GM18858 (cell line): ENCODE measurements at regions not wholly inside any gene's neighbourhood (a gene's known extent, or its start where the extent isn't known, plus 50 kb on each side); places are given as distances from the start of the nearest gene placed in this dataset.

Source experiments
- ATAC-seq: cut with Tn5 transposase; IDR thresholded peaks from one replicate; pipeline ENCODE4 v1.9.1; 2021; ENCODE audit not compliant: unreplicated experiment

GRCh38 chr2:7574385-7574784 is 657.2 kb downstream of the RNF144A start:
- no peak for ATAC-seq

DNA sequence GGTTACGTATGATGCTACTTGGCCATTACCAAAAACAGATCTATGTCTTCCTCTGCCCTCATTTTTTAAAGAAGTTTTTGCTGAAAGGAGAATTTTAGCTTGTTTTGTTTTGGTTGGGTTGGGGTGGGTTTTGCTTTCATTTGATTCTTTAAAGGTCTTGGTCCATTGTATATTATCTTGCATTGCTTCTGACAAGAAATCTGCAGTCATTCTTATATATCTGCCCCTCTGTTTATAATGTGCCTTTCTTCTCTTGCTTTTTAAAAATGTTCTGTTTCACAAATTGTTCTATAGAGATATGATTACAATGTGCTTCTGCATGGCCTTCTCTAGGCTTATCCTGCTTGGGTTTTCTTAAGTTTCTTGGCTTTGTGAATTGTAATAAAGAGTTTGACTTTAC is 660.6 kb downstream of the RNF144A start:
- ATAC-seq = no peak

DNA sequence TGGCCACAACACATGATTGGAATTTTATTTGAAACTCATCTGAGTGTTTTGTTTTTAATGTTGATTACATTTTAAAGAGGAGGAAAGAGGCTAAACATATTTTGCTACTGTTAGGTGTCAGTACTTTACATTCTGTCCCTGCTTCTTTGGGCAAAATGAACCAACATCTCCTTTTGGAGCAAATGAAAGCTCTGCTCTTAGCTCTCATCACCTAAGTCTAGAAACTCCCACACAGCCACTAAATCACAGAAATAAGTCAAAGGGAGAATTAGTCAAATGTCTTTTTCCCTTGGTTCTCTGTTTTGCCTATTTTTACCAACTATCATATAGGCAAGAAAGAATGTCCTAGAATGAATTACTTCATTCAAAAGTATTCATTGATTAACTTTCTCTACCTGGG is 666.8 kb downstream of the RNF144A start:
- ATAC-seq = no peak

- no peak for ATAC-seq
Observed at GRCh38 chr2:7586898-7587297, 669.7 kb downstream of the RNF144A start.

DNA sequence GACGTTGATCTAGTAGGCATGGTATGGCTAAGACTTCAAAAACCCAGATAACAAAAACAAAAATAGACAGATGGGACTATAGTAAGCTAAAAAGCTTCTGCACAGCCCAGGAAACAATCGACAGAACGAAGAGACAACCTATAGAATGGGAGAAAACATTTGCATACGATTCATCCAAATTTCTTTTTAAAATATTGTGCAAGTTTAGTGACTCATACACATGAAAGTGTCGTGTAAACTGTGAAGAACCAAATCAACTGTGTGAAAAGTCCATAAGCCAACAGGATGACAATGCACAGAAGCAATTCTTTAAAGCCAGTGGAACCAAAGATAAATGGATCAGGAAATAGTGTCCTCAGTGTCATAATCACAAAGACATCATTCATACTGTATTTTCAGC is 671.1 kb downstream of the RNF144A start:
- no peak for ATAC-seq

DNA sequence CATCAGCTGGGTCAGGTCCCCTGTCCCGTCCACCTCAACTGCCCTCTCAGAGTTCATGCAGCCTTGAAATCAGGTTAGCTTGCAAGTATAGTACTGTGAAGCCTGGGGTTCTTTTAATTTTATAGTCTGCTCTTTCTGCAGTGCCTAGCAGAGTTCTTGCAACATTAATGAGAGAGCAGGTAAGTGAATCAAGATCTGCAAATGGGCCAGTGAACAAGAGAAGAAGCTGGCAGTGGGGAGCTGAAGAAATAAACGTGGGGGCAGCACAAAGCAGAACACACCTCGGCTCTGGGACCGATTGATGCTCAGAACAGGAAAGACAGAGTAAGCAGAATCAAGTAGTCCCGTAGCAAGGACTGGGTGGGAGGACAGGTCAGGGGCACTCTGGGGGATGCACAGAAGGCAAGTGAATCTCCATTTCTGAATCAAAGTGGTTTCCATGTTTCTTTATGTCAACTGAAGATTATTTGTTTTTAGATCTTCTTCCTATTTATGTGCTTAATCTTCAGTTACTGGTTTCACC is 675.5 kb downstream of the RNF144A start:
- ATAC-seq = no peak

DNA sequence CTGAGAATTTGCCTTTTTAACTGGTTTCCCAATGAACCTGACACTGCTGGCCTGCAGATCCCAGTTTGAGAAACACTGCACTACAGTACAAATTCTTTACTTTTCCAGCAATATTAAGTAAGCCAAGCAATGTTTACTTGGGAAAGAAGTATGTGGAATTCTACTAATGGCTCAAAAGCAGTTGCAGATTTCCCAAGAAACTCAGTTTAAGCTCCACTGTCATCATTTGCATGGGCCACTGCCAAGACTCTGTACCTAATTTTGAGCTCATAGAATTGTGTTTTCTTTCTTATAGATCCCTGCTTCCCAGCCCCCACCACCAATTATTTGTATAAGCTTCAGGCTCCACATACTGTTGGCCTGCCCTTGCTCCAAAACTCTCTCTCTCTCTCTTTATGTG is 676.1 kb downstream of the RNF144A start:
- ATAC-seq = no peak

GRCh38 chr2:7594211-7594610 is 677.0 kb downstream of the RNF144A start:
- ATAC-seq = no peak

- ATAC-seq = no peak
Observed at GRCh38 chr2:7595206-7595605, 678.0 kb downstream of the RNF144A start.

GRCh38 chr2:7598402-7598801 is 681.2 kb downstream of the RNF144A start:
- ATAC-seq = no peak

DNA sequence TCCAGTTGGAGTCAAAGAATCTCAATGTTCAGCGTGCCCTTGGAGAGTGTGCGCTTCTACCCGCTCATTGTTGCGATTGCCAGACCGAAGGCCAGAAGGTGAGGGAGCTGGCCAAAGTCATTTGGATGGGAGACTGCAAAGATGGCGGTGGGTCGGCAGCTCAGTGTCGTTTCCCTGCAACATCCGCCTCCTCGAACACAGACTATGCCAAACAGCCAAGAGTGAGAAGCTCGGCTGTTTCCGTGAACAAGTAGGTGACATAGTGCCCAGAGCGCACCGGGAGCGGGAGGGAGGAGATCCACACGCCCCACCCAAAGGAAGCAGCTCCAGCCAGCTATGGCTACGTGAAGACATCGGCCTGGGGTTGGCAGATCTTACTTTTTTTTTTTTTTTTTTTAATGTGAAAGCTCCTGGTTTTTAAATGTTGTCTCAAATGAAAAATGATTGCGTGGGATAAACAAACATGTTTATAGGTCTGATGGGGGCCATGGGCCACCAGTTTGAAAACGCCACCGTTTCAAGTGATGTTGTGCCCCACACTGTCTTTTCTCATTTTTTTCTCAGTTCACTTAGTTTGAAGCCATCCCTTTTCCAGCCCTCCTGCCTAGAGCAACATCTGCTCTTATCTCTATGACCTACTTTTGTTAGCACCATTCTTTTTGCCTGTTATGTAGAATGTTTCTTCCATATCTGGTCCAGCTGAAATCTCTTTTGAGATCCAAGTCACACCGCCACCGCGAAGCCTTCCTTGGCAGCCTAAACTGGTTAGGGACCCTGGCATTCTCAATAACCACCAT is 682.4 kb downstream of the RNF144A start:
- no peak for ATAC-seq

- no peak for ATAC-seq
Observed at GRCh38 chr2:7601990-7602389, 684.8 kb downstream of the RNF144A start.

DNA sequence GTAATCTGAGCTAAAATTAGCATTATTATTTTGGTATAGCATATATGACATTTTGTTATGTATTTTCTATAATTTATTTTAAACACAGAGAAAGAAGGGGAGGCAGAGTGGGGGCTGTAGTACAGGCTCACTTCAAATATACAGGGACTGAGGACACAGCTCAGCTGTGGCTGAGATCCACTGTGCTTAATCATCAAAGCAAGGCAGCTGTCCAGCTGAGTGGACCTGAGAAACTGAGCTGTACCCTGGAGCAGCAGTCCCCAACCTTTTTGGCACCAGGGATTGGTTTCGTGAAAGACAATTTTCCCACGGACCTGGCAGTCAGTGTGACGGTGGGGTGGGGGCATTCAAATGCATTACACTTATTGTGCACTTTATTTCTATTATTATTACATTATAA is 687.2 kb downstream of the RNF144A start:
- ATAC-seq = no peak

- no peak for ATAC-seq
Observed at GRCh38 chr2:7607441-7608173, 690.4 kb downstream of the RNF144A start.

DNA sequence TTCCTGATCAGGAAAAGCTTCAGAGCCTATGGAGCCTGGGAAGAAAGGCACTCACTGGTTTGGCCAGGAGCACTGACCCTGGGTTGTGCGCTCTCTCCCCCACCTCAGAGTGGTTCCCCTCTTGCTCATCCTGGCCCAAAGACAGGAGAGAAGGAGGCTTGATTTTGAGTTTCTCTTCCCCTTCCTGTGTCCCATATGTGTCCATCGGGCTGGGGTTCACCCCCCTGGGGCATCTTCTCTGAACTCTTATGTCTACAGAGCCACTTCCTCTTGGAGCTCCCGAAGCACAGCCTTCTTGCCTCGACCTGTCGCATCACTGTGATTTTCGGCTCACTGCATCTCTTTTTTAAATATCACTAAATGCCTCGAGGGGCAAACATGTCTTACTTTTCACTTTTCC is 692.3 kb downstream of the RNF144A start:
- ATAC-seq = no peak

- ATAC-seq = no peak
Observed at GRCh38 chr2:7609974-7610373, 692.8 kb downstream of the RNF144A start.

DNA sequence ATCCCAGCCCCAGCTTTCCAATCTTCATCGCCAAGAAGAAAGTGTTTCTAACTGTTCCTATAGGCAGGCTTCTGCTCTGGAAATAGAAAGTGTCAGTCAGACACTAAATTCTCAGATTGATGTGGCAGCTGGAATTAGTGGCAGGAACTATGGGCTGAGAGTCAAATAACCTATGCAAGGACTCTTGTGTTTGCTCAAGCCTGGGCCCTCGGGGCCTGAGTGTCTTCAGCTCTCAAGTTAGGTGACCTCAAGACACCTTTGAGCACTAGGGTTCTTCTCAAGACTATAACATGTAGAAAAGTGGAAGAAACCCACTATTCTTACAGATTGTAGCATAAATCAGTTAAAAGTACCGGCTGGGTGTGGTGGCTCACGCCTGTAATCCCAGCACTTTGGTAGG is 694.5 kb downstream of the RNF144A start:
- ATAC-seq = no peak

- no peak for ATAC-seq
Observed at GRCh38 chr2:7612969-7613368, 695.8 kb downstream of the RNF144A start.

- ATAC-seq = no peak
Observed at GRCh38 chr2:7613831-7614230, 696.6 kb downstream of the RNF144A start.

DNA sequence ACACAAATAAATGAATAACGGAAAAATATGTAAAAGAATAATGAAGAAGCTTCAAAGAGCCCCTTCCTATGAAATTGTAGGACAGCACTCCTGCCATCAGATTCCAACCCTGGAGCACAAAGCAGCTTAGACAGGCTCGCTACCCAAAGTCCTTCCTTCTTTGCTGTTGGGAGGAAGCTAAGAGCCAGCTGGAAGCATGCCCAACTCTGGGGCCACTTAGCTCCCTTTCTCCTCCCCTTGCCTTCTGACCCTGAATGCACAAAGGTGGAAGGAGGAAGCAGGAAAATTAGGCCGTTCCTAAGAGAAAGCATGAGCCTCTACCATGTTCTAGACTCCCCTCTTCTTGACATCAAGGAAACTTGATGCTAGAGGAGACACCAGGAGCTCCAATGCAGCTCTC is 700.8 kb downstream of the RNF144A start:
- no peak for ATAC-seq

GRCh38 chr2:7619203-7619970 is 702.2 kb downstream of the RNF144A start:
- ATAC-seq = no peak

DNA sequence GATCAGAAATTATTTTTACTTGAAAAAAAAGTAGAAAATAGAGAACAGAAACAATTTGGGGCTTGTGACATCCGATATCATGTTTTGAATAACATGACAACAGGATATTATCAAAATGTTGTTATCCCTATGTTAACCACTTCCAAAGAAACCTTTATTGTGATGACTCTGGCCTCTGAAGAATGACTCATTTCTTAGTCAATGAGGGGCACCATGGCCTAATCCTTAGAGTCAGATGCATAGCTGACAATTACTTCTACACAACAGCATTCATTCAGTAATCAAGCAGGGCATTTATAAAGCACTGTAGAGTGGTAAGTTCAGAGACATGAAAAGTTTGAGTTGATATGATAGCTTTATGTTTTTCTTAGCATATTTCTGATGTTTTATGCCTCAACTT is 703.0 kb downstream of the RNF144A start:
- no peak for ATAC-seq
